Superior temporal gyrus (tissue), 1 donor: ENCODE measurements at regions not wholly inside any gene's neighbourhood (a gene's known extent, or its start where the extent isn't known, plus 50 kb on each side); places are given as distances from the start of the nearest gene placed in this dataset.
"Not testable (repeated sequence)": the region's sequence is repeated elsewhere in the genome, so short reads cannot be mapped to it uniquely, and the experiment has no call there.

Experiments
- DNase-seq: peaks from one replicate; pipeline ENCODE4 v3.0.0-alpha.2; 2016; ENCODE audit errors: extremely low spot score

- DNase-seq: no peak
Observed at GRCh38 chr16:26860506-26860905, 206.2 kb upstream of the C16orf82 start.

- DNase-seq: no peak
Observed at GRCh38 chr16:26863931-26864330, 202.8 kb upstream of the C16orf82 start.

- not testable (repeated sequence) for DNase-seq
Observed at GRCh38 chr16:26874318-26874717, 192.4 kb upstream of the C16orf82 start.

- no peak for DNase-seq
Observed at GRCh38 chr16:26877421-26877820, 189.3 kb upstream of the C16orf82 start.

GRCh38 chr16:26885674-26886073 lies 181.1 kb upstream of the C16orf82 start:
- DNase-seq: no peak

- DNase-seq: no peak
Observed at GRCh38 chr16:26889740-26890139, 177.0 kb upstream of the C16orf82 start.

- no peak for DNase-seq
Observed at GRCh38 chr16:26898200-26898599, 168.5 kb upstream of the C16orf82 start.

DNA sequence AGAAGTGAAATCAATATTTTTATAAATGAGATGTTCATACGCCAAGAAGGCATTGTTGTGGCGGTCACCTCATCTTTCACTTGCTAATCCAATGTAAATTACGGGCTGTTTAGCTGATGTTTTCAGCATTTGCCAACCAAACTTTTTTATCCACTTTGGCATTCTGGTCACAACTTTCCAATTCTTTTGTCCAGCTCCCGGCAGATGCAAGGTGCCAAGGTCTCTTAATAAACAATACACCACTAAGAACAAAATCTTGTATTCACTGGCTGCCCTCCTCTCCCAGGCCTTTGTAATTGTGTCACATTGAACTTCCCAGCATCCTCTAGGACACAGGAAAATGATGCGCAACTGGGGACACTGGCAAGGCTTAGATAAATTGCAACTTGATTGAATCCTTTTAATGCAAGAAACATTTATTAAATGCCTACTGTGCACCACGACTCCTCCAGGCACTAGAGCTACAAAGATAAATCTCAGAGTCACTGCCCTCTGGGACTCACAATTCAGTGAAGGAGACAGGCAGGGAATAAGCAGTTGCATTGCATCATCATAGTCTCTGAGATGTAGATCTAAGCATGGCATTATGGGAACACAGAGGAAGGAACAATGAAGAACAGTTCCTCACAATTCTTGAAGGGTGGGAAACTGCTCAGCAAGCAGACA lies 165.4 kb upstream of the C16orf82 start:
- no peak for DNase-seq

- DNase-seq: no peak
Observed at GRCh38 chr16:26901983-26902382, 164.7 kb upstream of the C16orf82 start.

DNA sequence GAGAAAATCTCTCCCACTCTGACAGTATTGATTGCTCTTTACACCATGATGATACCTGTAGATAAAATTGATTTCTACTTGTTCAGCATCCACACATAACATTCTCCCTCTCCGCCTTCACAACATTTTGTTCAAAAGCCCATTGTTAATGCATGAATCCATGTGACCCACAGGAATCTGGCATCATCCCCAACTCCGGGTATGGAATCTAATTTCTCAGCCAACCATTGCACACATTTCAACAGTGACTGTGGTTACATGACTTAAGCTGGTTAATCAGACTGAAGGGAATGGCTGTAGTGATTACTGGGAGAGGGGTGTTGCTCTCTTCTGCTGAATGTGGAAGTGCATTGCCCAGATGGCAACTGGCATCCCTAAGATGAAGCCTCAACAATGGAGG lies 161.4 kb upstream of the C16orf82 start:
- DNase-seq: peak; percentile 43

DNA sequence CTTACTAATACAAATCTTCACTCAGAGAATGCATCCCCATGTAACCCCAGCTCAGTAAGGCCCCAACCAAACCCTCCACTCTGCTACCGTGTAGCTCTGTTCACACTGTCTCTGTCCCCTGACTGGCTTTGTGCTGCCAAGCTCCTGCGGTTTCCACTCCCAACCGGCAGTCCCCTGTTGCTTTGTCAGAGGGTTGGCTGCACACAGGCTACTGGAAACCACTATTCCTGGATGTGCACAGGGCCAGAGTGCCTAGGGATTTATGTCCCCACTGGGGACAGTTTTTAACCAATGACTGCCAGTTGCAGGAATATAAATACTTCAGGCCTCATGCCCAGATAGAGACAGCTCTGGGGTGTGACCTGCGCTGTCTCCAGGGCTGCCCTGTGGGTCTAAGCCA lies 157.1 kb upstream of the C16orf82 start:
- no peak for DNase-seq

- DNase-seq: no peak
Observed at GRCh38 chr16:26911436-26911835, 155.3 kb upstream of the C16orf82 start.

DNA sequence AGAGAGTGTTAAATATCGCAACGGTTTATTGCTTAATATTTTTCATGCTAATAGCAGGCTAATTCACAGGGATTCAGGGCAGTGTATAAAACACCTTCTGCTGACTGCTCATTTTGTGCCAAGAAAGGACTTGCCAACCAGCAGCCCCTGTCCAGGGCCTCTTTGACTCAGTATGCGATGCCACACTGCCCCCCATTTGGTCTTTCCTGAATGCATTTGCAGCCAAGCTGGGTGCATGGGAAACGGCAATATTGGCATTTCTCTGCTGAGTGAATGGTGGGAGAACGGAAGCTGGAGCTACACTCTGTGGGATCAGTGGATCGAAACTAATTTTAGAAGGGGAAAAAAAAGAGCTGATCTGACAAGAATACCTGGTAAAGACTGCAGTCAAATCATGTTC lies 152.9 kb upstream of the C16orf82 start:
- DNase-seq: no peak

GRCh38 chr16:26930786-26931581 lies 135.7 kb upstream of the C16orf82 start:
- DNase-seq: no peak

- no peak for DNase-seq
Observed at GRCh38 chr16:26950636-26951035, 116.1 kb upstream of the C16orf82 start.

GRCh38 chr16:26951950-26952349 lies 114.8 kb upstream of the C16orf82 start:
- DNase-seq: no peak

DNA sequence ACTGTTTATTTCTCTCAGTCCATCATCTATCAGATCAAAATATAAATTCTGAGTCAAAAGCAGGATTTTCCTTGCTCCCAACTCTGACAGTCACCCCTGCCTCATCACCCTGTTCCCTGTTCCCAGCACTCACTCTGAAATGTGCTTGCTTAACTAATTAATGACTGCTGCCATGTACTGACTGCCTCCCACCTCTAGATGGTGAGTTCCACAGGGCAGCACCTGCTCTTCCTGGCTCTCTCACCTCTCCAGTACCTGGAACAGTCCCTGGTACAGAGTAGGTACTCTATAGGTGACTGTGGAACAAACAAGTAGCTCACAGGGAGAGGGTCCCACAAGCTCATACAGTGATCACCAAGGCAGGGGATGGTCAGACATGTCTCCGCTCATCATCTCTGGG lies 114.3 kb upstream of the C16orf82 start:
- no peak for DNase-seq

DNA sequence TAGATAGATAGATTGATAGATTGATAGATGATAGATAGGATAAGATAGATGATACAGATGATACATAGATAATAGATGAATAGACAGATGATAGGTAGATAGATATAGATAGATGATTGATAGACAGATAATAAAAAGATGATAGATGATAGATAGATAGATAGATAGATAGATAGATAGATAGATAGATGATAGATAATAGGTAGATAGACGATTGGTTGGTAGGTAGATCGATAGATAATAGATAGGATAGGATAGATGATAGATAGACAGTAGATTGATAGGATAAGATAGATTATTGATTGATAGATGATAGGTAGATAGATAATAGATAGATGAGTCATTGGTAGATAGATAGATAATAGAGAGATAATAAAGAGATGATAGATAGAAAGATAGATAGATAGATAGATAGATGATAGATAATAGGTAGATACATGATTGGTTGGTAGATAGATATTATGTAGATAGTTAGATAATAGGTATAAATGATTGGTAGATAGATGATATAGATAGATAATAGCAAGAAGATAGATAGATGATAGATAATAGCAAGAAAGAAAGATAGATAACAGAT lies 109.4 kb upstream of the C16orf82 start:
- DNase-seq: no peak

DNA sequence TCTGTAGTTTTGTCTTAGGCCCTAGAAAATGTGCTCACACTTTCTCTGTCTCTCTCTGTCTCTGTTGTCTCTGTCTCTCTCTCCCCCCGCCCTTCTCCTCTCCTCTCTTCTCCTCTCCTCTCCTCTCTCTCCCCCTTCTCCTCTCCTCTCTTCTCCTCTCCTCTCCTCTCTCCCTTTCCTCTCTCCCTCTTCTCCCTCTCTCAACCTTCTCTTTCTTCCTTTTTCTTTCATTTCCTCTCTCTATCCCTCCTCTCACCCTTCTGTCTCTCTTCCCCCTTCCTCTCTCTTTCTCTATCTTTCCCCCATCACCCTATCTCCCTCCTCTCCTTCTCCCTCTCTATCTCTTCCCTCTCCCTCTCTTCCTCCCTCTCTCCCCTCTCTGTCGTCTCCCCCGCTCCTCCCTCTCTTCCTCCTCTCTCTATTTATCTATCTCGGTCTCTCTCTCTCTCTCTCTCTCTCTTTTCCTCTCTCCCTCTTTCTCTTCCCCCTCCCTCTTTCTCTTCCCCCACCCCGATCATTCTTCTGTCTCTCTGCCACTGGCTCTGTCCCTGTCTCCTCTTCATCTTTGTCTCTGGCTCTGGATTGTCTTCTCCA lies 107.2 kb upstream of the C16orf82 start:
- no peak for DNase-seq

DNA sequence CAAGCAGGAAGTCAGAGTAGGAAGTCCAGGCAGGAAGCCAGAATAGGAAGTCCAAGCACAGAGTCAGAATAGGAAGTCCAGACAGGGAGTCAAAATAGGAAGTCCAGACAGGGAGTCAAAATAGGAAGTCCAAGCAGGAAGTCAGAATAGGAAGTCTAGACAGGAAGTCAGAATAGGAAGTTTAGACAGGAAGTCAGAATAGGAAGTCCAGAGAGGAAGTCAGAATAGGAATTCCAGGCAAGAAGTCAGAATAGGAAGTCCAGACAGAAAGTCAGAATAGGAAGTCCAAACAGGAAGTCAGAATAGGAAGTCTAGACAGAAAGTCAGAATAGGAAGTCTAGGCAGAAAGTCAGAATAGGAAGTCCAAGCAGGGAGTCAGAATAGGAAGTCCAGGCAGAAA lies 105.3 kb upstream of the C16orf82 start:
- DNase-seq: no peak

GRCh38 chr16:26963109-26963508 lies 103.6 kb upstream of the C16orf82 start:
- DNase-seq: no peak

- no peak for DNase-seq
Observed at GRCh38 chr16:26969589-26970231, 97.0 kb upstream of the C16orf82 start.
